ENCODE measurements at regions not wholly inside any gene's neighbourhood (a gene's known extent, or its start where the extent isn't known, plus 50 kb on each side); places are given as distances from the start of the nearest gene placed in this dataset.

GRCh38 chr11:21811572-21811971 is 381.3 kb upstream of the ANO5 start:
- peaks cover 13 to 32% of the 10 kb centered on the region in 2 donors for H3K9me3 Mint-ChIP-seq
- no peak for DNase-seq
- H3K27me3 Mint-ChIP-seq, result no peaks in the 10 kb centered on the region
- ATAC-seq (replicated peaks), result no peak
- H3K27ac Mint-ChIP-seq, result no peak overlapping the region
- H3K4me1 Mint-ChIP-seq (ENCODE audit: low read depth in 2 of 2), result no peaks in the 10 kb centered on the region
- H3K4me3 Mint-ChIP-seq, result no peak overlapping the region
- H3K36me3 Mint-ChIP-seq (ENCODE audit: insufficient read depth), result no peaks in the 10 kb centered on the region

DNA sequence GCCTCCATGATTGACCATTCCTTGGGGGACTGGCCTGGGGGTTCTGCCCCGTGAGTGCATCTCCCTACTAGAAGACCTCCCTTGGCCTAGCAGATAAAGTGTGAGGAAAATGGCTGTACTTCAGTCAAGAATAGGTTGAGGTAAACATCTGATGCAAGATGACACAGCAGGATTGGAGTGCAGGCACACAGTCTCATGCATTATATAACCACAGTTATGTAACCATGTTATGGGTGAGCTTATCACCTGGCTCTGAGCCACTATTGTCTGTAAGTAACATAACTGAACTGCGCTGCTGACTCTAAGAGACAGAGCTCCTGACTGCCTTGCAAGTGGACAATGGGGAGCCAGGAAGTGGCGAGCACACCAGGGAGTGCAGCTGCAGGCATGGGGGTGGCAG is 378.7 kb upstream of the ANO5 start:
- no peak for ATAC-seq (replicated peaks)

GRCh38 chr11:21817696-21818095 is 375.2 kb upstream of the ANO5 start:
- Mint-ChIP-seq H3K27me3 (no peaks in the 10 kb centered on the region), H3K4me1 (ENCODE audit: low read depth in 2 of 2) (no peaks in the 10 kb centered on the region), H3K4me3 (no peak overlapping the region), H3K9me3 (peaks cover 7 to 9% of the 10 kb centered on the region in 2 donors), H3K27ac (no peak overlapping the region), H3K36me3 (ENCODE audit: insufficient read depth) (no peaks in the 10 kb centered on the region)
- no peak for ATAC-seq (replicated peaks)
- no peak for DNase-seq

More for the DNA sequence above, 378.7 kb upstream of the ANO5 start:
- Mint-ChIP-seq H3K9me3 (peaks cover 13 to 25% of the 10 kb centered on the region in 2 donors), H3K4me1 (ENCODE audit: low read depth in 2 of 2) (no peaks in the 10 kb centered on the region), H3K27me3 (no peaks in the 10 kb centered on the region), H3K4me3 (no peak overlapping the region), H3K27ac (no peak overlapping the region), H3K36me3 (ENCODE audit: insufficient read depth) (no peaks in the 10 kb centered on the region)
- DNase-seq, result no peak

- Mint-ChIP-seq H3K27ac (no peak overlapping the region), H3K27me3 (no peaks in the 10 kb centered on the region), H3K4me1 (ENCODE audit: low read depth in 2 of 2) (no peaks in the 10 kb centered on the region), H3K36me3 (ENCODE audit: insufficient read depth) (no peaks in the 10 kb centered on the region), H3K4me3 (no peak overlapping the region), H3K9me3 (peaks cover 0 to 6% of the 10 kb centered on the region in 2 donors)
- ATAC-seq (replicated peaks) (no peak), DNase-seq (no peak)
Observed at GRCh38 chr11:21820176-21820575, 372.7 kb upstream of the ANO5 start.

DNA sequence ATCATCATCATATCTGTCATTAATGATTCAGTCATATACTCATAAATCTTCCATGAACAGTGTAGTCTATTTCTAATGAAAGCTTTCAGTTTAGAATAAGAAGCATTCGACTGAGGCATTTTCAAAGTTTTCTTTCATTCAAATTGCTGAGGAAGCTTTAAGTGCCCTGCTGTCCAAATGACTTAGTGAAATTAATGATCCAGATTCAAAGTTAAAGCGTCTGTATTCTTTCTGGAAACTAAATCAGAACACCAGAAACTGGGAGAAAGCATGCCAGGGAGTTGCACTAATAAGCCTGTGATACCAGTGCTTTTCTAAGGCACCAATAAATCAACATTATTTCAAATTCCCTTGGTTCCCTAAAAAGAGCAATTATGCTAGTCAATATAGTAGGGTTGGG is 367.8 kb upstream of the ANO5 start:
- no peak for ATAC-seq (replicated peaks)

GRCh38 chr11:21838427-21838826 is 354.5 kb upstream of the ANO5 start:
- Mint-ChIP-seq H3K4me1 (ENCODE audit: low read depth in 2 of 2) (no peaks in the 10 kb centered on the region), H3K9me3 (peaks cover 7 to 14% of the 10 kb centered on the region in 2 donors), H3K36me3 (ENCODE audit: insufficient read depth) (no peaks in the 10 kb centered on the region), H3K27me3 (no peaks in the 10 kb centered on the region), H3K4me3 (no peak overlapping the region), H3K27ac (no peak overlapping the region)
- no peak for DNase-seq
- no peak for ATAC-seq (replicated peaks)

More for the DNA sequence above, 367.8 kb upstream of the ANO5 start:
- DNase-seq, result no peak
- H3K27ac Mint-ChIP-seq, result no peak overlapping the region
- no peaks in the 10 kb centered on the region for H3K4me1 Mint-ChIP-seq (ENCODE audit: low read depth in 2 of 2)
- no peaks in the 10 kb centered on the region for H3K36me3 Mint-ChIP-seq (ENCODE audit: insufficient read depth)
- H3K27me3 Mint-ChIP-seq, result no peaks in the 10 kb centered on the region
- H3K4me3 Mint-ChIP-seq, result no peak overlapping the region
- peaks cover 0 to 5% of the 10 kb centered on the region in 2 donors for H3K9me3 Mint-ChIP-seq

GRCh38 chr11:21839796-21840195 is 353.1 kb upstream of the ANO5 start:
- Mint-ChIP-seq H3K9me3 (peaks cover 7 to 13% of the 10 kb centered on the region in 2 donors), H3K27ac (no peak overlapping the region), H3K27me3 (no peaks in the 10 kb centered on the region), H3K36me3 (ENCODE audit: insufficient read depth) (no peaks in the 10 kb centered on the region), H3K4me1 (ENCODE audit: low read depth in 2 of 2) (no peaks in the 10 kb centered on the region), H3K4me3 (no peak overlapping the region)
- DNase-seq (no peak), ATAC-seq (replicated peaks) (no peak)

- H3K4me1 Mint-ChIP-seq (ENCODE audit: low read depth in 2 of 2), result no peaks in the 10 kb centered on the region
- no peak overlapping the region for H3K27ac Mint-ChIP-seq
- no peaks in the 10 kb centered on the region for H3K36me3 Mint-ChIP-seq (ENCODE audit: insufficient read depth)
- ATAC-seq (replicated peaks) (no peak), DNase-seq (no peak)
- H3K9me3 Mint-ChIP-seq, result peaks cover 3 to 8% of the 10 kb centered on the region in 2 donors
- no peaks in the 10 kb centered on the region for H3K27me3 Mint-ChIP-seq
- no peak overlapping the region for H3K4me3 Mint-ChIP-seq
Observed at GRCh38 chr11:21861314-21861713, 331.6 kb upstream of the ANO5 start.

DNA sequence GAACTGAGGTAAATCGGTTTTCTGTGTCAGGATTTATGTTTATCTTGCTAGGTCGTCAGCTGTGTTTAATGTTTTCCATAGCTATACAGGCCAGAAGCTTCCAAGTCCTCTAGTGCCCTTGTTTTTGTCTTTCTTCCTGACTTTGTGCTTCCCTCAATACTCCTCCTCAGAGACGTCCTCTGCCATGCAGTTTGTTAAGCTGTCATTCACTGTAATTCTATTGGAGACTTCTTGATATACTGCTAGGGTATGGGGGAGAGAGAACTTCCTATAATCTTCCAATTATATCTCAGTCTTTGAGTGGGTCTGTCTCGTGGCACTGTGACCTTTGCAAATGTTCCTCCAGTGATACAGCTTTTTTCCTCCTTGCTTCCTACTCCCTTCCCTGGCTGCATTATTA is 327.3 kb upstream of the ANO5 start:
- ATAC-seq (replicated peaks) (no peak), DNase-seq (no peak)
- no peaks in the 10 kb centered on the region for H3K36me3 Mint-ChIP-seq (ENCODE audit: insufficient read depth)
- no peak overlapping the region for H3K27ac Mint-ChIP-seq
- no peaks in the 10 kb centered on the region for H3K27me3 Mint-ChIP-seq
- no peaks in the 10 kb centered on the region for H3K9me3 Mint-ChIP-seq
- H3K4me1 Mint-ChIP-seq (ENCODE audit: low read depth in 2 of 2), result no peaks in the 10 kb centered on the region
- H3K4me3 Mint-ChIP-seq, result no peak overlapping the region

DNA sequence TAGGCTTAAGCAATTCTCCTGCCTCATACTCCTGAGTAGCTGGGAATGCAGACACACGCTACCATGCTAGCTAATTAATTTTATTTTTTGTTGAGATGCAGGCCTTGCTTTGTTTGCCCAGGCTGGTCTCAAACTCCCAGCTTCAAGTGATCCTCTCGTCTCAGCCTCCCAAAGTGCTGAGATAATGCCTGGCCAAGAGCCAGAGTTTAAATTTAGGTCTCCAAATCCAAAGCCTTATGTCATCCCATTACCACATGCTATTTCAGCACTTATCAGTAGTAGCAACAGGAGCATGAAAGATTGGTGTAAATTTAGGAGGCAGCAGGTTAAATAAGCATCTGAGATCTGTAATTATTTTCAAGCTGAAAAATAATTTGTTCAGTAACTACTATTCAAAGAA is 326.1 kb upstream of the ANO5 start:
- DNase-seq (no peak), ATAC-seq (replicated peaks) (no peak)
- peaks cover 3% of the 10 kb centered on the region for H3K36me3 Mint-ChIP-seq (ENCODE audit: insufficient read depth)
- H3K4me1 Mint-ChIP-seq (ENCODE audit: low read depth in 2 of 2), result no peaks in the 10 kb centered on the region
- H3K4me3 Mint-ChIP-seq, result no peak overlapping the region
- H3K27me3 Mint-ChIP-seq, result no peaks in the 10 kb centered on the region
- no peak overlapping the region for H3K27ac Mint-ChIP-seq
- H3K9me3 Mint-ChIP-seq, result no peaks in the 10 kb centered on the region

DNA sequence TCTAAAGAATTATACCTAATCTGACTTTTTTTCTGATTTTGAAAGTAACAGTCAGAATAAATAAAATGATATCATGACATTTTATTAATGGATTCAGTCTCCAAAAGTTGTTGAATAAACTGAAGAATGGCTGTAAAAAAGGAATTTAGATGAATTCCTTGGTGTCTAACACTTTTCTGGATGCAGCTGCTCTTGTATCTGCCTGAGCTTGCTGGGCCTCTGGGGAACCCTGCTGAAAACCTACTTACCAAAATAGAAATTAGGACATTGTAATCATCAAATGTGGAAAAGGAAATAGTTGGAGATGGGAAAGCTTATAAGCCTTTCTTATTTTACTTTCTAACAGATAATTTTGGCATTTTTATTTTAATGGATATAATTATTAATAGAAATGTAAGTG is 315.7 kb upstream of the ANO5 start:
- DNase-seq, result no peak
- Mint-ChIP-seq H3K27ac (no peak overlapping the region), H3K9me3 (peaks cover 1 to 20% of the 10 kb centered on the region in 2 donors), H3K27me3 (no peaks in the 10 kb centered on the region), H3K4me3 (no peak overlapping the region), H3K36me3 (ENCODE audit: insufficient read depth) (no peaks in the 10 kb centered on the region), H3K4me1 (ENCODE audit: low read depth in 2 of 2) (no peaks in the 10 kb centered on the region)
- no peak for ATAC-seq (replicated peaks)

GRCh38 chr11:21883354-21883753 is 309.5 kb upstream of the ANO5 start:
- Mint-ChIP-seq H3K4me1 (ENCODE audit: low read depth in 2 of 2) (no peaks in the 10 kb centered on the region), H3K27me3 (no peaks in the 10 kb centered on the region), H3K27ac (no peak overlapping the region), H3K4me3 (no peak overlapping the region), H3K36me3 (ENCODE audit: insufficient read depth) (no peaks in the 10 kb centered on the region), H3K9me3 (peaks cover 6 to 27% of the 10 kb centered on the region in 2 donors)
- DNase-seq, result no peak
- no peak for ATAC-seq (replicated peaks)

DNA sequence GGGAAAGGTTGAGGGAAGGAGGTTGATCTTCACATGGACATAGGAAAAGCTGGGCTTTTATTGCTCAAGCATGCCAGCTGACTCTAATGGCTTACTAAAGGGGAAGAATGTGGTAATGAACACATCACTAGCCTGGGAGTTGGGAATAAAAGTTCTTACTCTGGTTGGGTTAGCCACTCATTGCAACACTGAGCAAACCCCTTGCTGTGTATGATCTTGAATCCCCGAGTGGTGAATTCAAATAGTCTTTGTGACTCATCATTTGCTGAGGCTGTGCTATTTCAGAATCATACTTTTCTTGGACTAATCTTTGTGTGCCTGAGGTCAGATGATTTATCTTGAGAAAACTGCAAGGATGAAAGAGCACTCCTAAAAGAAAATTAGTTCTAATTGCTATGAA is 304.1 kb upstream of the ANO5 start:
- Mint-ChIP-seq H3K4me1 (ENCODE audit: low read depth in 2 of 2) (no peaks in the 10 kb centered on the region), H3K9me3 (peaks cover 10 to 20% of the 10 kb centered on the region in 2 donors), H3K4me3 (no peak overlapping the region), H3K27me3 (no peaks in the 10 kb centered on the region), H3K27ac (no peak overlapping the region), H3K36me3 (ENCODE audit: insufficient read depth) (no peaks in the 10 kb centered on the region)
- DNase-seq (no peak), ATAC-seq (replicated peaks) (no peak)

DNA sequence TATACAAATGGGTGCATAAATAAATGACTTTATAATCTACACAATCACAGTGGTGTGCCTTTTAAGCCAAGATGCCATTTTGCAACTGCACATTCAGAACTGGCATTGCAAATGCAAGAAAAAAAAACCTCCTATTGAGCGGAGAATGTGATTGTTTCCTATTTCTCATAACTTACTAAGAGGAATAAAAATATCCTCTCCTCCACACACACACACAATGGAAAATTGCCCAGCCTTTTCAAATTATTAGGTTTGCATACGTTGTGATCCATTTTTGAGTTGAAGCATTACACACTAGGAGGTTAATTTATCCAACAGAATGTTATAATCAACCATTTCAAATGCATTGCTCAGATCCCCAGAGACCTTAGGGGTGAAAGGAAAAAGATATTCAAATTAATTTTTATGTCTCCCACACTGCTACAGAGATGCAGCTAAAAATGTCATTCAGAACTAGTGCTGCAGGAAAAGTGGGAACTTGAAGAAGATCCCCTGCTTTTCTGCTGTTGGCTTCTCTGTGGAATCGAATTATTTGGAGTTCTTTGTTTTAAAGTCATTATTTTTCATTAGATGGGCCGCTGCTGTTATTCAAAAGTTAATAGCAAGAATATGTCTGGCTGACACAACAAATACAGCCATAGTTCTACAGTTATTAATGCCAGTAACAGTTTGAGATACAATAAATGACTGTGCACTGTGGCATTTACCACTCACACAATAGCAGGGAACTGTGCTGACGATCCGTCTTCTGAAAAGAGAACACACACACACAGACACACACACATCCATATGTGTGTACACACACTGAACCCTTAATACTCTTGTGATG is 299.9 kb upstream of the ANO5 start:
- ATAC-seq (replicated peaks) (no peak), DNase-seq (no peak)
- Mint-ChIP-seq H3K36me3 (ENCODE audit: insufficient read depth) (no peaks in the 10 kb centered on the region), H3K27me3 (no peaks in the 10 kb centered on the region), H3K4me1 (ENCODE audit: low read depth in 2 of 2) (no peaks in the 10 kb centered on the region), H3K4me3 (no peak overlapping the region), H3K9me3 (peaks cover 7 to 17% of the 10 kb centered on the region in 2 donors), H3K27ac (no peak overlapping the region)

All from effector memory CD8-positive, alpha-beta T cell (primary cell).